Progenitor cell of endocrine pancreas (in vitro differentiated cells): ENCODE measurements at regions not wholly inside any gene's neighbourhood (a gene's known extent, or its start where the extent isn't known, plus 50 kb on each side); places are given as distances from the start of the nearest gene placed in this dataset.

ENCODE experiments used
- DNase-seq: peaks from one replicate; pipeline ENCODE4 v3.0.0; 2021; ENCODE audit warnings: low spot score; ENCODE audit not compliant: unreplicated experiment
- H3K27ac Mint-ChIP-seq: 2 replicates; pipeline ENCODE4 v1.8.0; 2021; ENCODE audit warnings: mild to moderate bottlenecking, moderate library complexity, mixed read lengths
- H3K27me3 Mint-ChIP-seq: 2 replicates; pipeline ENCODE4 v1.8.0; 2021; ENCODE audit warnings: mixed read lengths
- H3K36me3 Mint-ChIP-seq: 2 replicates; pipeline ENCODE4 v1.8.0; 2022; ENCODE audit warnings: mixed read lengths; ENCODE audit not compliant: insufficient read depth
- H3K4me1 Mint-ChIP-seq: 2 replicates; pipeline ENCODE4 v1.8.0; 2021; ENCODE audit warnings: low read depth, mixed read lengths
- H3K4me3 Mint-ChIP-seq: 2 replicates; pipeline ENCODE4 v1.8.0; 2021; ENCODE audit warnings: low read depth, mild to moderate bottlenecking, moderate library complexity, mixed read lengths
- H3K9me3 Mint-ChIP-seq: 2 replicates; pipeline ENCODE4 v1.8.0; 2021; ENCODE audit warnings: low read depth, mixed read lengths
- TF ChIP-seq, protein P1 (sequence below): fragments of 200-600 bp; sonication (generic); IDR thresholded peaks from one replicate; pipeline ENCODE4 v1.5.0; 2021; ENCODE audit warnings: antibody characterized with exemption, mild to moderate bottlenecking; ENCODE audit not compliant: unreplicated experiment

DNA sequence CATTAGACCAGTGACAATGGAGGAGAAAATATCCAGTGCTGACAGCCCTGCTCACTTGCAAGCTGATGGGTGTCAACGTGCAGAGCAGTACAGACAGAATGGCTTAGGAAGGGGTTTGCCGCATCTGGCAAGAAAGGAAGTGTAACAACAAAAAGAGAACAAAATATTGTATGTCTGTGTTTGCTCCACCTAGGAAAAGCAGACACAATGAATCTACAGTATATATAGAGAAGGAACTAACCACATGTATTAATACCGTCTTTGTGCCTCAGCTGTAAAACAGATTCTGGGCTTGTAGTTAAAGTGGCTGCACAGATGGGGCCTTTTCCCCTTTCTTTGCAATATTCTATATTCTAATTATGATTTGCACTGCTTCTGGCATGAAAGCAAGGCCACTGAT lies 281.1 kb upstream of the MEOX2 start:
- Mint-ChIP-seq H3K4me3 (no peak overlapping the region), H3K4me1 (no peaks in the 10 kb centered on the region), H3K27ac (no peak overlapping the region), H3K9me3 (no peaks in the 10 kb centered on the region), H3K36me3 (no peaks in the 10 kb centered on the region), H3K27me3 (no peaks in the 10 kb centered on the region)
- TF ChIP-seq, protein P1, sequence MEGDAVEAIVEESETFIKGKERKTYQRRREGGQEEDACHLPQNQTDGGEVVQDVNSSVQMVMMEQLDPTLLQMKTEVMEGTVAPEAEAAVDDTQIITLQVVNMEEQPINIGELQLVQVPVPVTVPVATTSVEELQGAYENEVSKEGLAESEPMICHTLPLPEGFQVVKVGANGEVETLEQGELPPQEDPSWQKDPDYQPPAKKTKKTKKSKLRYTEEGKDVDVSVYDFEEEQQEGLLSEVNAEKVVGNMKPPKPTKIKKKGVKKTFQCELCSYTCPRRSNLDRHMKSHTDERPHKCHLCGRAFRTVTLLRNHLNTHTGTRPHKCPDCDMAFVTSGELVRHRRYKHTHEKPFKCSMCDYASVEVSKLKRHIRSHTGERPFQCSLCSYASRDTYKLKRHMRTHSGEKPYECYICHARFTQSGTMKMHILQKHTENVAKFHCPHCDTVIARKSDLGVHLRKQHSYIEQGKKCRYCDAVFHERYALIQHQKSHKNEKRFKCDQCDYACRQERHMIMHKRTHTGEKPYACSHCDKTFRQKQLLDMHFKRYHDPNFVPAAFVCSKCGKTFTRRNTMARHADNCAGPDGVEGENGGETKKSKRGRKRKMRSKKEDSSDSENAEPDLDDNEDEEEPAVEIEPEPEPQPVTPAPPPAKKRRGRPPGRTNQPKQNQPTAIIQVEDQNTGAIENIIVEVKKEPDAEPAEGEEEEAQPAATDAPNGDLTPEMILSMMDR = no peak
- DNase-seq = no peak

DNA sequence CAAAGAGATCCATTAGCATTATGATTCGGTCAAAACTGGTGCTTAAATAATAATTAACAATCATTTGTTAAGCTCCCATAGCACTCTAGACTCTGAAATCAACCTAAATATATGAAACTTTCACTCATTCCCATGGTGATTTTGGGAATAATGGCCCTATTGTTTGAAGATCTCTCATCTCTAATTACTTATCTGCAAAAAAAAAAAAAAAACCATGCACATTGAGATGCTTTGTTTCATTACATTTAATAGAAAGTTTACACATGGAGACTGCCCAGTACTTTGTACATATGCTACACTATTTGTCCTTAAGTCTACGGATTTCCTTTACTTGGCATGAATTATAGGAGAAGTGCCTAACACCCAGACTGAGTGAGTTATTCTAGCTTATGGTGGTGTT lies 280.6 kb upstream of the MEOX2 start:
- H3K4me3 Mint-ChIP-seq = no peak overlapping the region
- DNase-seq = no peak
- H3K27ac Mint-ChIP-seq = no peak overlapping the region
- TF ChIP-seq, protein P1 = no peak
- no peaks in the 10 kb centered on the region for H3K27me3 Mint-ChIP-seq
- H3K9me3 Mint-ChIP-seq = no peaks in the 10 kb centered on the region
- H3K36me3 Mint-ChIP-seq = no peaks in the 10 kb centered on the region
- no peaks in the 10 kb centered on the region for H3K4me1 Mint-ChIP-seq

DNA sequence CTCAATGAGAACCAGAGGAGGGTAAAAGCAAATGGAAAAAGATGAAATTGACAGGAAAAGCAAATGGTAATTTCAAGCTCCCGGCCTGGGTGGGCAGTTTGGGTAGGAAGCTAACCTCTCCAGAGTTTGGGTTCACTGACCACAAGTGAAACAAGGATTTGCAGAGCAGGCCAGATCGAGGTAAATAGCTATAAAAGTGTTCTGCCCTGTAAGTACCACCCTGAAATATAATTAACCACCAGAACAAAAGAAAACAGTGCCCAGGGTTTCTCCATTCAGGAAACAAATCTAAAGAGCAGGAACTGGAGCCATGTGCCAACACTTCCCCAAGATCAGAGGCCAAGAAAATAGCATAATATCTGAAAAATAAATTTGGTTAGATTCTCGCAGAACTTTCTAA lies 276.7 kb upstream of the MEOX2 start:
- TF ChIP-seq, protein P1 = no peak
- no peaks in the 10 kb centered on the region for H3K36me3 Mint-ChIP-seq
- no peaks in the 10 kb centered on the region for H3K27me3 Mint-ChIP-seq
- no peaks in the 10 kb centered on the region for H3K9me3 Mint-ChIP-seq
- H3K4me1 Mint-ChIP-seq = no peaks in the 10 kb centered on the region
- no peak overlapping the region for H3K27ac Mint-ChIP-seq
- DNase-seq = no peak
- no peak overlapping the region for H3K4me3 Mint-ChIP-seq

DNA sequence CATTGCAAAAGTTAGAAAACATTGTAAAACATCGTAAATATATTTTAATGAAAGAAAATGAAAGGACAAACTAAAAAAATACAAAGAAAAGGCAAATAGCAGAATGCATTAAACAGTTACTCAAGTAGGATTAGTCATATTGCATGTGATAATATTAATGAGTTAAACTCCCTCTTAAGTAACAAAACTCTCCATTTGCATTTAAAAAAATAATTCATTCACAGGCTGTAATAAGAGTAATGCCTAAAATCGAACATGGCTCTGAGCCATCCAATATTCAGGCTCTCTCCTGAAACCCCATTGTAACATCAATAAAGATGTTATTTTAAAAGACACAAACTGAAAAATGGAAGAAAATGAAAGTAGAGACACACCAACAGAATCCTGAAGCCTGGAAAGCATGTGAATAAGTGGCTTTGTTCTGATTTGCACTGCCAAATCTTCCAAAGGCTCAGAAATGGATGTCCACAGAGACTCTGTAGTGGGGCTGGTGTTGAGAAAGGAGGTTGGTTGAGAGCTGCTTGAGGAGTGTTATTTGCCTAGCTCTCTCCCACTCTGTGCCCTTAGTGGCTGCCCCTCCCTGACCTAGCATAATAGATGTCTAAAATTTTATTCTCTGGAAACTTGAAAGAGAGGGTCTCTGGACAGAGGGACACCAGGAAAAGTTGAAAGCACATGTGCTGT lies 268.3 kb upstream of the MEOX2 start:
- Mint-ChIP-seq H3K9me3 (peaks cover 3% of the 10 kb centered on the region), H3K36me3 (no peaks in the 10 kb centered on the region), H3K4me3 (no peak overlapping the region), H3K4me1 (no peaks in the 10 kb centered on the region), H3K27me3 (no peaks in the 10 kb centered on the region), H3K27ac (no peak overlapping the region)
- TF ChIP-seq, protein P1 = no peak
- DNase-seq = no peak

DNA sequence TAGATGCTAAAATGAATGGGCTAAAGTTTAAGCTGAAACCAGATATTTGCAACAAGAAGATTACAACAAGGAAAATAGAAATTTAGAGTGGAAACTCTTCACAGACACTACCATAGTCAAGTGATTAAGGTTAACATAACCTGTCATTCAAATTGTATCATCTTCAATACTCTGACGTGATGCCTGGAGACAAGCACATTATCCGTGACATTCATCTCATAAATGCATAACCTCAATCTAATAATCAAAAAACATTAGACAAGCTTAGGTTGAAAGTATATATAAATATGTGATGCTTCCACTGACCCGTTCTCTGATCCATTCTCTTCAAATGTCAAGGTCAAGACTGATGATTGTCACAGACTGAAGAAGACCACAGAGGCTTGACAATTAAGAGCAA lies 263.8 kb upstream of the MEOX2 start:
- TF ChIP-seq, protein P1 = no peak
- no peak overlapping the region for H3K4me3 Mint-ChIP-seq
- no peaks in the 10 kb centered on the region for H3K36me3 Mint-ChIP-seq
- no peaks in the 10 kb centered on the region for H3K9me3 Mint-ChIP-seq
- H3K4me1 Mint-ChIP-seq = no peaks in the 10 kb centered on the region
- no peak overlapping the region for H3K27ac Mint-ChIP-seq
- DNase-seq = no peak
- H3K27me3 Mint-ChIP-seq = no peaks in the 10 kb centered on the region
